ENCODE measurements at regions not wholly inside any gene's neighbourhood (a gene's known extent, or its start where the extent isn't known, plus 50 kb on each side); places are given as distances from the start of the nearest gene placed in this dataset.

DNA sequence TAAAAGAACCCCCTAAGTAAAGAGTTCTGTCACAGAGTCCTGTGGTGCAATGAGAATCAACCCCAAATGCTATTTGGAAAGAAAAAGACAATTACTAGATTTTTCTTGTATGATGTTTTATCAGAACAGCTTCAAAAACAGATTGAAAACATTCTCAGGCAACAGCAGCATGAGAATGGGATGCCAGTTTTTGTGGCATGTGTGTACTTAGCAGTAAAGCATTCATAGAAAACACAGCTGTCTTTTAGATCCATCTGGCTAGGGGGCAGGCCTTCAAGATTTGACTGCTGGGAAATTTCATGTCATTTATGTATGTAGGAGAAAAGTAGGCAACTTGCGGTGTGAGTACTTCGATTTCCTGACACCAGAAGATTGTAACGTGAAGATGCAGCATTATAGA, 170.5 kb upstream of the HTR2A start:
- Histone ChIP-seq H2BK15ac (ENCODE audit: low read depth, low read length) (no peak overlapping the region), H2BK12ac (ENCODE audit: insufficient read length, low read depth, low read length) (no peak overlapping the region), H4K20me1 (ENCODE audit: control insufficient read depth, insufficient read depth, insufficient read length) (no peaks in the 10 kb centered on the region), H3K79me1 (ENCODE audit: insufficient read depth, low read depth, low read length, poor library complexity, severe bottlenecking) (no peaks in the 10 kb centered on the region), H3K14ac (ENCODE audit: insufficient read depth, low read length) (no peak overlapping the region), H3K23ac (ENCODE audit: insufficient read length, low read depth, low read length) (no peak overlapping the region), H3K27me3 (ENCODE audit: insufficient read depth, low read length) (no peaks in the 10 kb centered on the region), H3K23me2 (ENCODE audit: insufficient read length, low read depth, low read length, poor library complexity, severe bottlenecking) (no peaks in the 10 kb centered on the region), H3K27ac (ENCODE audit: insufficient read length, low read depth, low read length) (no peak overlapping the region), H3K9me3 (ENCODE audit: control insufficient read depth, low read depth, low read length) (no peaks in the 10 kb centered on the region), H3K9ac (ENCODE audit: extremely low read depth, insufficient read length, low read length) (no peak overlapping the region), H2BK20ac (ENCODE audit: low read depth, low read length, poor library complexity, severe bottlenecking) (no peak overlapping the region), H3K4me1 (ENCODE audit: insufficient read depth, low read length) (no peaks in the 10 kb centered on the region), H2AK5ac (ENCODE audit: insufficient read length, low read length) (no peak overlapping the region), H3K4me2 (ENCODE audit: insufficient read depth, insufficient read length, low read length) (no peak overlapping the region), H2BK120ac (ENCODE audit: low read depth, low read length, poor library complexity, severe bottlenecking) (no peak overlapping the region), H3K4ac (ENCODE audit: low read depth, low read length) (no peak overlapping the region), H2BK5ac (ENCODE audit: insufficient read length, low read length) (no peak overlapping the region), H3K18ac (ENCODE audit: insufficient read length, low read depth, low read length) (no peak overlapping the region), H4K8ac (replicated peaks; ENCODE audit: insufficient read length, low read depth, low read length) (no peak overlapping the region), H3K56ac (ENCODE audit: insufficient read length, low read depth, low read length) (no peak overlapping the region), H2AFZ (ENCODE audit: low read length) (no peak overlapping the region), H4K91ac (ENCODE audit: insufficient read length, low read depth, low read length) (no peak overlapping the region), H3K79me2 (ENCODE audit: insufficient read depth, low read length) (no peaks in the 10 kb centered on the region), H3T11ph (ENCODE audit: low read length) (no peak overlapping the region), H4K5ac (ENCODE audit: insufficient read length, low read depth, low read length) (no peak overlapping the region)
- Mint-ChIP-seq H3K27ac (no peak overlapping the region), H3K27me3 (ENCODE audit: low read depth) (no peaks in the 10 kb centered on the region), H3K9me3 (peaks cover 5 to 12% of the 10 kb centered on the region in 2 experiments; a peak in 4 of 5 replicates), H3K36me3 (ENCODE audit: insufficient read depth in 1 of 3, low read depth in 3 of 3) (peaks cover 2 to 12% (median 2%) of the 10 kb centered on the region in 3 experiments; a peak in 4 of 7 replicates), H3K4me1 (peaks cover 4 to 18% of the 10 kb centered on the region in 2 experiments), H3K4me3 (no peak overlapping the region)
- TF ChIP-seq, protein P1, sequence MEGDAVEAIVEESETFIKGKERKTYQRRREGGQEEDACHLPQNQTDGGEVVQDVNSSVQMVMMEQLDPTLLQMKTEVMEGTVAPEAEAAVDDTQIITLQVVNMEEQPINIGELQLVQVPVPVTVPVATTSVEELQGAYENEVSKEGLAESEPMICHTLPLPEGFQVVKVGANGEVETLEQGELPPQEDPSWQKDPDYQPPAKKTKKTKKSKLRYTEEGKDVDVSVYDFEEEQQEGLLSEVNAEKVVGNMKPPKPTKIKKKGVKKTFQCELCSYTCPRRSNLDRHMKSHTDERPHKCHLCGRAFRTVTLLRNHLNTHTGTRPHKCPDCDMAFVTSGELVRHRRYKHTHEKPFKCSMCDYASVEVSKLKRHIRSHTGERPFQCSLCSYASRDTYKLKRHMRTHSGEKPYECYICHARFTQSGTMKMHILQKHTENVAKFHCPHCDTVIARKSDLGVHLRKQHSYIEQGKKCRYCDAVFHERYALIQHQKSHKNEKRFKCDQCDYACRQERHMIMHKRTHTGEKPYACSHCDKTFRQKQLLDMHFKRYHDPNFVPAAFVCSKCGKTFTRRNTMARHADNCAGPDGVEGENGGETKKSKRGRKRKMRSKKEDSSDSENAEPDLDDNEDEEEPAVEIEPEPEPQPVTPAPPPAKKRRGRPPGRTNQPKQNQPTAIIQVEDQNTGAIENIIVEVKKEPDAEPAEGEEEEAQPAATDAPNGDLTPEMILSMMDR (conservative IDR thresholded peaks at IDR 0.05) = no peak
- WGBS (ENCODE audit: extremely low coverage, insufficient read length, low lambda C conversion rate) = no CpG with 5 or more reads among the region's 3 CpGs
- no peak for DNase-seq

Measured in H9 (cell line).